Prostate gland (tissue), 2 donors: ENCODE measurements at regions not wholly inside any gene's neighbourhood (a gene's known extent, or its start where the extent isn't known, plus 50 kb on each side); places are given as distances from the start of the nearest gene placed in this dataset.

ENCODE experiments used
- POLR2A ChIP-seq: fragments of 450-650 bp; IDR thresholded peaks from one replicate; pipeline ENCODE4 v1.6.1; 2016; ENCODE audit warnings: antibody characterized with exemption, mild to moderate bottlenecking
- POLR2AphosphoS5 ChIP-seq: sonication (generic); formaldehyde crosslinking; IDR thresholded peaks from one replicate; pipeline ENCODE4 v1.6.1; 2017; ENCODE audit warnings: antibody characterized with exemption
- TF ChIP-seq, protein P1 (sequence below), 4 experiments: fragments of 200-600 bp in 2 of 4; fragments of 450-650 bp in 2 of 4; sonication (generic) in 2 of 4; IDR thresholded peaks; 1 replicate in 3 of 4; 2 replicates in 1 of 4; pipeline ENCODE4 v1.5.1; 2016 to 2019; ENCODE audit warnings: antibody characterized with exemption in 4 of 4, mild to moderate bottlenecking in 2 of 4, moderate library complexity in 2 of 4

DNA sequence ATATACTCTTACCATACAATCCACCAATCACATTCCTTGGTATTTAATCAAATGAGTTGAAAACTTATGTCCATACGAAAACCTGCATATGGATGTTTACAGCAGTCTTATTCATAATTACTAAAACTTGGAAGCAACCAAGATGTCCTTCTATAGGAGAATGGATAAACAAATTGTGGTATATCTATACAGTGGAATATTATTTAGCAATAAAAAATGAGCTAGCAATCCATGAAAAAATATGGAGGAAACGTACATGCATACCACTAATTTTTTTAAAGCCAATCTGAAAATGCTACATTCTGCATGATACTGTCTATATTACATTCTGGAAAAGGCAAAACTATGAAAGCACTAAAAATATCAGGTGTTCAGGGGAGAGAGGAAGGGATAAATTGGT, 73.9 kb upstream of the LPP start:
- TF ChIP-seq, protein P1, sequence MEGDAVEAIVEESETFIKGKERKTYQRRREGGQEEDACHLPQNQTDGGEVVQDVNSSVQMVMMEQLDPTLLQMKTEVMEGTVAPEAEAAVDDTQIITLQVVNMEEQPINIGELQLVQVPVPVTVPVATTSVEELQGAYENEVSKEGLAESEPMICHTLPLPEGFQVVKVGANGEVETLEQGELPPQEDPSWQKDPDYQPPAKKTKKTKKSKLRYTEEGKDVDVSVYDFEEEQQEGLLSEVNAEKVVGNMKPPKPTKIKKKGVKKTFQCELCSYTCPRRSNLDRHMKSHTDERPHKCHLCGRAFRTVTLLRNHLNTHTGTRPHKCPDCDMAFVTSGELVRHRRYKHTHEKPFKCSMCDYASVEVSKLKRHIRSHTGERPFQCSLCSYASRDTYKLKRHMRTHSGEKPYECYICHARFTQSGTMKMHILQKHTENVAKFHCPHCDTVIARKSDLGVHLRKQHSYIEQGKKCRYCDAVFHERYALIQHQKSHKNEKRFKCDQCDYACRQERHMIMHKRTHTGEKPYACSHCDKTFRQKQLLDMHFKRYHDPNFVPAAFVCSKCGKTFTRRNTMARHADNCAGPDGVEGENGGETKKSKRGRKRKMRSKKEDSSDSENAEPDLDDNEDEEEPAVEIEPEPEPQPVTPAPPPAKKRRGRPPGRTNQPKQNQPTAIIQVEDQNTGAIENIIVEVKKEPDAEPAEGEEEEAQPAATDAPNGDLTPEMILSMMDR (IDR thresholded peaks at IDR 0.05): no peak
- TF ChIP-seq POLR2A: no peak
- TF ChIP-seq POLR2AphosphoS5: no peak
